PC-3 (cell line): ENCODE measurements at regions not wholly inside any gene's neighbourhood (a gene's known extent, or its start where the extent isn't known, plus 50 kb on each side); places are given as distances from the start of the nearest gene placed in this dataset.

ENCODE experiments used
- ATAC-seq: fragments of 200-7000 bp; cut with Tn5 transposase; 2 replicates; pipeline ENCODE4 v1.9.1; 2020; ENCODE audit warnings: mild to moderate bottlenecking, moderate library complexity
- BruUV-seq: library from RNA; stranded (reverse); fragments of 400-500 nt; replicated peaks from 2 replicates; lab custom pipeline; 2021; lab: Mats Ljungman, UMichigan
- CTCF ChIA-PET: fragments of 300-600 bp; sonication (Branson Sonifier 250); formaldehyde crosslinking; loops from one replicate; lab custom pipeline; 2022; ENCODE audit warnings: antibody characterized with exemption; lab: Charles Lee
- POLR2A ChIA-PET: fragments of 300-600 bp; sonication (Branson Sonifier 250); formaldehyde crosslinking; loops from one replicate; lab custom pipeline; 2022; ENCODE audit warnings: antibody characterized with exemption; ENCODE audit not compliant: unreplicated experiment; lab: Charles Lee
- DNase-seq: peaks from one replicate; pipeline ENCODE4 v3.0.0-alpha.2; 2015
- H2AFZ ChIP-seq: fragments of 300-600 bp; sonication (generic); 2 replicates; pipeline ENCODE4 v1.6.0; 2016; ENCODE audit warnings: antibody characterized with exemption, low read length
- H3F3A ChIP-seq: fragments of 300-600 bp; sonication (generic); one replicate; pipeline ENCODE4 v1.6.0; 2017; ENCODE audit warnings: antibody characterized with exemption, low read length, control low read depth, mild to moderate bottlenecking; ENCODE audit not compliant: unreplicated experiment
- H3K27ac ChIP-seq: fragments of 300-600 bp; sonication (generic); 2 replicates; pipeline ENCODE4 v1.5.1; 2016; ENCODE audit warnings: mild to moderate bottlenecking, low read length
- H3K27me3 ChIP-seq: fragments of 300-600 bp; sonication (generic); 2 replicates; pipeline ENCODE4 v1.6.1; 2016; ENCODE audit warnings: low read length, mixed read lengths
- H3K36me3 ChIP-seq: fragments of 300-600 bp; sonication (generic); 2 replicates; pipeline ENCODE4 v1.6.1; 2016; ENCODE audit warnings: low read depth, mixed run types, low read length, mixed read lengths
- H3K4me1 ChIP-seq: fragments of 300-600 bp; sonication (generic); 2 replicates; pipeline ENCODE4 v1.5.1; 2016; ENCODE audit warnings: low read length; ENCODE audit not compliant: insufficient read depth
- H3K4me2 ChIP-seq: fragments of 300-600 bp; sonication (generic); 2 replicates; pipeline ENCODE4 v1.6.0; 2016; ENCODE audit warnings: low read length
- H3K4me3 ChIP-seq: fragments of 300-600 bp; sonication (generic); 2 replicates; pipeline ENCODE4 v1.5.1; 2016; ENCODE audit warnings: mild to moderate bottlenecking, low read length, mixed read lengths
- H3K79me2 ChIP-seq: fragments of 300-600 bp; sonication (generic); 2 replicates; pipeline ENCODE4 v1.6.1; 2017; ENCODE audit warnings: low read length, mixed read lengths
- H3K9ac ChIP-seq: fragments of 300-600 bp; sonication (generic); 2 replicates; pipeline ENCODE4 v1.6.0; 2016; ENCODE audit warnings: mild to moderate bottlenecking, low read length
- H3K9me2 ChIP-seq: fragments of 300-600 bp; sonication (generic); replicated peaks from 2 replicates; pipeline ENCODE4 v1.6.1; 2016; ENCODE audit warnings: mixed run types, low read length, mixed read lengths
- H3K9me3 ChIP-seq: fragments of 300-600 bp; sonication (generic); 2 replicates; pipeline ENCODE4 v1.6.1; 2016; ENCODE audit warnings: low read length, mixed read lengths
- H4K20me1 ChIP-seq: fragments of 300-600 bp; sonication (generic); 2 replicates; pipeline ENCODE4 v1.6.1; 2016; ENCODE audit warnings: low read length, mixed read lengths
- CTCF ChIP-seq: fragments of 300-600 bp; sonication (generic); conservative IDR thresholded peaks from 2 replicates; pipeline ENCODE4 v1.5.1; 2017; ENCODE audit warnings: antibody characterized with exemption, low read depth, mild to moderate bottlenecking, low read length
- EZH2 ChIP-seq: fragments of 300-600 bp; sonication (generic); IDR thresholded peaks from one replicate; pipeline ENCODE4 v1.6.1; 2017; ENCODE audit warnings: antibody characterized with exemption, mild to moderate bottlenecking, low read length; ENCODE audit not compliant: unreplicated experiment
- EZH2phosphoT487 ChIP-seq: fragments of 300-600 bp; sonication (generic); IDR thresholded peaks from 2 replicates; pipeline ENCODE4 v1.6.1; 2018; ENCODE audit warnings: mild to moderate bottlenecking, antibody characterized with exemption, low read length, borderline replicate concordance
- intact Hi-C: fragments of 100-400 bp; cut with micrococcal nuclease; formaldehyde crosslinking; loops from 2 replicates; pipeline ENCODE4 v1.9.0; 2023

DNA sequence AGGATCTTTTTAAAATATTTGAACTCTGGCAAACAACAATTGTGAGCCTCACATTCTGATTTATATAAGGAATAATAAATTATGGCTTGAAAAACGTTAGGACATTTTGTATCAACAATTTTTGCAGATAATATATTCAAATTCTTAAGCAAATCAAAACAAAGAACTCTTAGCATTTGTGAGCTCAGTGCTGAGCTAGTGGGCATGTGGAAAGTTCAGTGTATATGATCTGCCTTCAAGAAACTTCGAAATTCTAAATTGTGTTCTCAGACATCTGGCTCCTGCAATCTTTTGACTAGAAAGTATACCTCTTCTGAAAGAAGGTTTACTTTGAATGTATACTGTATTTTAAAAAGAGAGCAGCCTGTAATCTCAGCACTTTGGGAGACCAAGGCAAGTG is 122.3 kb upstream of the NEIL3 start:
- Histone ChIP-seq H3K9me3 (no peaks in the 10 kb centered on the region), H3K79me2 (no peaks in the 10 kb centered on the region), H2AFZ (no peak overlapping the region), H3K4me1 (no peaks in the 10 kb centered on the region), H3K27me3 (no peaks in the 10 kb centered on the region), H4K20me1 (no peaks in the 10 kb centered on the region), H3K27ac (no peak overlapping the region), H3K4me2 (no peak overlapping the region), H3F3A (no peaks in the 10 kb centered on the region), H3K4me3 (no peak overlapping the region), H3K9me2 (no peaks in the 10 kb centered on the region), H3K36me3 (no peaks in the 10 kb centered on the region), H3K9ac (no peak overlapping the region)
- BruUV-seq = no TSS peak
- TF ChIP-seq EZH2 (no peak), CTCF (no peak), EZH2phosphoT487 (no peak)
- no peak for ATAC-seq
- intact Hi-C loops = no loop called here
- ChIA-PET POLR2A (no interaction called here), CTCF (interaction anchor here (0.7 kb wide), 1 partner anchor 11 kb away, joined by 3 read pairs; no protein-coding TSS in a partner anchor)
- no peak for DNase-seq

GRCh38 chr4:177190995-177191580 is 118.6 kb upstream of the NEIL3 start:
- ChIA-PET CTCF (no interaction called here), POLR2A (no interaction called here)
- Histone ChIP-seq H3F3A (no peaks in the 10 kb centered on the region), H3K9me2 (no peaks in the 10 kb centered on the region), H3K9me3 (no peaks in the 10 kb centered on the region), H3K79me2 (no peaks in the 10 kb centered on the region), H3K4me1 (no peaks in the 10 kb centered on the region), H3K36me3 (no peaks in the 10 kb centered on the region), H3K9ac (no peak overlapping the region), H3K4me2 (no peak overlapping the region), H3K4me3 (no peak overlapping the region), H3K27ac (no peak overlapping the region), H2AFZ (no peak overlapping the region), H3K27me3 (no peaks in the 10 kb centered on the region), H4K20me1 (no peaks in the 10 kb centered on the region)
- DNase-seq = no peak
- intact Hi-C loops = no loop called here
- no peak for ATAC-seq
- no peak for TF ChIP-seq EZH2phosphoT487
- no TSS peak for BruUV-seq

DNA sequence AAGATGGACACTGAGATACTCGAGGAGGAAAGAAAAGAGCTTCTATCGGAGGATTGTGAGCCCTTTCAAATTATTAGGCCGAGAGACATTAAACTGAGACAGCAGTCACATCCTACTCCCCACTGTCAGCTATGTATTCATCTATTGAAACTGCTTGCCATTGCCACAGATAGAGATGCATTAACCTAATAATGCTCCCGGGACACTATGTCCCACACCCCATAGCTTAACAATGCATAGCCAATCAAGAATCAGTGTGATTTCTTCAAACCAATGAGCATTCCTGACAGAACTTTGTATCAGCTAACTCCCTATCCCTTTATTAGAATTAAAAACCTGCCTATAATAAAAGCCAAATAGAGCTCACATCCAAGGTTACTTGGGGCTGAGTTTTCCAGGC is 118.1 kb upstream of the NEIL3 start:
- ATAC-seq (no peak), DNase-seq (no peak)
- H3K9me3 ChIP-seq = peaks cover 3% of the 10 kb centered on the region; the same call in 1 of the 2 replicates
- no TSS peak for BruUV-seq
- ChIA-PET CTCF (no interaction called here), POLR2A (no interaction called here)
- H3K9me2 ChIP-seq = no peaks in the 10 kb centered on the region
- no peaks in the 10 kb centered on the region for H3F3A ChIP-seq
- no peak overlapping the region for H3K4me3 ChIP-seq
- H3K79me2 ChIP-seq = no peaks in the 10 kb centered on the region
- no peaks in the 10 kb centered on the region for H3K36me3 ChIP-seq
- no peak for TF ChIP-seq CTCF
- no peak for TF ChIP-seq EZH2
- TF ChIP-seq EZH2phosphoT487 = no peak
- no peaks in the 10 kb centered on the region for H3K4me1 ChIP-seq
- H3K9ac ChIP-seq = no peak overlapping the region
- H4K20me1 ChIP-seq = no peaks in the 10 kb centered on the region
- H3K27me3 ChIP-seq = no peaks in the 10 kb centered on the region
- H3K4me2 ChIP-seq = no peak overlapping the region
- no peak overlapping the region for H2AFZ ChIP-seq
- no peak overlapping the region for H3K27ac ChIP-seq
- intact Hi-C loops = no loop called here
